ENCODE measurements at regions not wholly inside any gene's neighbourhood (a gene's known extent, or its start where the extent isn't known, plus 50 kb on each side); places are given as distances from the start of the nearest gene placed in this dataset.

GRCh38 chr1:18536356-18536755 is 55.6 kb downstream of the KLHDC7A start:
- Histone ChIP-seq H3K23ac (ENCODE audit: insufficient read length) (no peak overlapping the region), H4K8ac (ENCODE audit: extremely low read depth, insufficient read depth, low read length) (no peak overlapping the region), H2AK5ac (ENCODE audit: low read depth, low read length) (no peak overlapping the region), H3K79me2 (ENCODE audit: control insufficient read depth in 1 of 2, insufficient read depth in 2 of 2, low read length in 2 of 2) (no peaks in the 10 kb centered on the region), H2AFZ (ENCODE audit: low read length) (no peak overlapping the region), H3K27ac (ENCODE audit: low read depth, low read length) (no peak overlapping the region), H4K91ac (replicated peaks; ENCODE audit: insufficient read length, low read length) (no peak overlapping the region), H2BK120ac (replicated peaks; ENCODE audit: low read depth, low read length) (no peak overlapping the region), H3K9me3 (ENCODE audit: insufficient read depth in 2 of 2, low read depth in 1 of 2, low read length in 1 of 2) (no peaks in the 10 kb centered on the region), H4K20me1 (replicated peaks in 1 of 2; ENCODE audit: control insufficient read depth in 1 of 2, insufficient read depth in 2 of 2, low read length in 2 of 2) (no peaks in the 10 kb centered on the region), H3K79me1 (ENCODE audit: low read depth, low read length) (no peaks in the 10 kb centered on the region), H2BK15ac (ENCODE audit: low read length) (no peak overlapping the region), H3K4me2 (ENCODE audit: insufficient read depth in 1 of 2, low read depth in 2 of 2, low read length in 2 of 2) (no peak overlapping the region), H3K9ac (replicated peaks in 1 of 4; ENCODE audit: extremely low read depth in 1 of 4, low read depth in 3 of 4, low read length in 3 of 4) (no peak overlapping the region), H3K4me3 (ENCODE audit: extremely low read depth in 1 of 4, insufficient read depth in 2 of 4, low read depth in 3 of 4, low read length in 4 of 4) (no peak overlapping the region), H3K4me1 (replicated peaks in 1 of 4; ENCODE audit: control insufficient read depth in 3 of 4, insufficient read depth in 4 of 4, low read length in 3 of 4) (no peaks in the 10 kb centered on the region; a peak in 2 of 7 replicates), H3K4ac (replicated peaks; ENCODE audit: insufficient read length, low read depth, low read length) (no peak overlapping the region), H4K5ac (ENCODE audit: insufficient read length, low read depth, low read length) (no peak overlapping the region), H3K18ac (ENCODE audit: extremely low read depth, low read length) (no peak overlapping the region), H2BK20ac (ENCODE audit: low read length) (no peak overlapping the region), H3K14ac (ENCODE audit: insufficient read length) (no peak overlapping the region), H3K56ac (replicated peaks; ENCODE audit: insufficient read length, low read depth, low read length) (no peak overlapping the region), H2BK5ac (ENCODE audit: low read depth, low read length) (no peak overlapping the region), H3K23me2 (ENCODE audit: low read depth, low read length) (no peaks in the 10 kb centered on the region; the same call in 1 of the 2 replicates), H3K36me3 (ENCODE audit: control insufficient read depth in 2 of 4, insufficient read depth in 4 of 4, low read length in 3 of 4) (no peaks in the 10 kb centered on the region), H2BK12ac (ENCODE audit: low read depth, low read length) (no peak overlapping the region), H3K27me3 (replicated peaks in 1 of 4; ENCODE audit: control insufficient read depth in 3 of 4, extremely low read depth in 1 of 4, insufficient read depth in 3 of 4, low read length in 3 of 4) (peaks cover 0 to 11% (median 3%) of the 10 kb centered on the region in 4 experiments; a peak in 5 of 7 replicates)
- DNase-seq (ENCODE audit: low read depth in 1 of 2, low spot score in 2 of 2), result no peak
- FAIRE-seq, result no peak
- ChIA-PET CTCF (ENCODE audit: partially characterized antibody) (interaction anchor here (0.5 to 50.4 kb wide), 2 partner anchors 35 to 249 kb away, joined by 3 to 984 read pairs; no protein-coding TSS in a partner anchor), POLR2A (ENCODE audit: partially characterized antibody) (interaction anchor here (1.1 kb wide), 1 partner anchor 17 kb away, joined by 3 read pairs; no protein-coding TSS in a partner anchor)
- WGBS, 2 experiments (ENCODE audit: extremely low coverage in 1 of 2, insufficient coverage in 1 of 2, insufficient read length in 1 of 2, insufficient replicate concordance in 2 of 2, low coverage in 1 of 2, low lambda C conversion rate in 2 of 2, missing lambda C conversion rate in 1 of 2), result 90% methylated on average over 2 of the region's 2 CpGs; no CpG with 5 or more reads in 1 of the 2 experiments
- no peak for TF ChIP-seq SIN3A (conservative IDR thresholded peaks at IDR 0.05 in 1 of 2, IDR thresholded peaks at IDR 0.05 in 1 of 2; ENCODE audit: low read depth in 1 of 2, low read length in 2 of 2)
- no peak for TF ChIP-seq CREB1 (IDR thresholded peaks at IDR 0.05)
- no peak for TF ChIP-seq POLR2AphosphoS5 (IDR thresholded peaks at IDR 0.05; ENCODE audit: low read depth, low read length)
- TF ChIP-seq MAX (IDR thresholded peaks at IDR 0.05), result no peak
- TF ChIP-seq, protein P1, sequence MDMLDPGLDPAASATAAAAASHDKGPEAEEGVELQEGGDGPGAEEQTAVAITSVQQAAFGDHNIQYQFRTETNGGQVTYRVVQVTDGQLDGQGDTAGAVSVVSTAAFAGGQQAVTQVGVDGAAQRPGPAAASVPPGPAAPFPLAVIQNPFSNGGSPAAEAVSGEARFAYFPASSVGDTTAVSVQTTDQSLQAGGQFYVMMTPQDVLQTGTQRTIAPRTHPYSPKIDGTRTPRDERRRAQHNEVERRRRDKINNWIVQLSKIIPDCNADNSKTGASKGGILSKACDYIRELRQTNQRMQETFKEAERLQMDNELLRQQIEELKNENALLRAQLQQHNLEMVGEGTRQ (IDR thresholded peaks at IDR 0.05; ENCODE audit: low read length), result no peak
- TF ChIP-seq GTF2F1 (IDR thresholded peaks at IDR 0.05; ENCODE audit: borderline replicate concordance, low read depth, low read length), result no peak
- no peak for TF ChIP-seq CHD2 (IDR thresholded peaks at IDR 0.05; ENCODE audit: low read length)
- TF ChIP-seq RNF2 (IDR thresholded peaks at IDR 0.05; ENCODE audit: borderline replicate concordance, low read depth, low read length, missing control alignments, poor library complexity, severe bottlenecking), result no peak
- no peak for TF ChIP-seq TCF12 (IDR thresholded peaks at IDR 0.05; ENCODE audit: low read depth, low read length)
- no peak for TF ChIP-seq POLR2A (IDR thresholded peaks at IDR 0.05; ENCODE audit: control extremely low read depth in 1 of 2, low read depth in 2 of 2, low read length in 2 of 2)
- TF ChIP-seq SUZ12 (IDR thresholded peaks at IDR 0.05; ENCODE audit: low read length), result no peak
- no peak for TF ChIP-seq KDM5A (IDR thresholded peaks at IDR 0.05; ENCODE audit: low read length)
- no peak for TF ChIP-seq RAD21 (IDR thresholded peaks at IDR 0.05 in 1 of 2, conservative IDR thresholded peaks at IDR 0.05 in 1 of 2; ENCODE audit: low read depth in 2 of 2, low read length in 2 of 2)
